ENCODE measurements at regions not wholly inside any gene's neighbourhood (a gene's known extent, or its start where the extent isn't known, plus 50 kb on each side); places are given as distances from the start of the nearest gene placed in this dataset.

DNA sequence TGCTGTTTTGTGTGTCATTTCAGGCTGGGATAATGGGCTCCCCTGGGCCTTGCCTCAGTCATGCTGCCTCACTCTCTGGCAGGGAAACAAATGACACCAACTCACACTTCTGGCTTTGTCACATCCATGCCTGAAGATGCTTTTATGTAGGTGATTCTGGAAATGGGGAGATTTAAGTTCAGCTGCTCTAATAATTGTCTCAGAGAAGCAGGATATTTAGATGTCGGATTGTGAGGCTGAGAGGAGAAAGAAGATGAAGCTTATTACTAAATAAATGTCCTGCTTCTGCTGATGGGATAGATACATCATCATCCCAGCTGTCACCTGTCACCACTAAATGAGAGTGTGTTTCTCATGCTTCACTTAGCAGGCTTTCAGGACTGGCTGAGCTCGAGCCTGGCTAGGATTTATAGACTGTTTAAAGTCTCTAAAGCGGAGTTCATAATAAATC lies 480.2 kb upstream of the SPTLC3 start:
- no peak overlapping the region for H2BK12ac ChIP-seq (ENCODE audit: low read depth, low read length)
- H3K79me2 ChIP-seq (ENCODE audit: control insufficient read depth in 1 of 2, insufficient read depth in 2 of 2, low read length in 2 of 2) = no peaks in the 10 kb centered on the region
- H2BK5ac ChIP-seq (ENCODE audit: low read depth, low read length) = no peak overlapping the region
- no peak overlapping the region for H2BK20ac ChIP-seq (ENCODE audit: low read length)
- FAIRE-seq (no peak), DNase-seq (ENCODE audit: low read depth in 1 of 2, low spot score in 2 of 2) (no peak)
- H3K23me2 ChIP-seq (ENCODE audit: low read depth, low read length) = no peaks in the 10 kb centered on the region
- no peaks in the 10 kb centered on the region for H3K9me3 ChIP-seq (ENCODE audit: insufficient read depth in 2 of 2, low read depth in 1 of 2, low read length in 1 of 2)
- H3K4me1 ChIP-seq (replicated peaks in 1 of 4; ENCODE audit: control insufficient read depth in 3 of 4, insufficient read depth in 4 of 4, low read length in 3 of 4) = no peaks in the 10 kb centered on the region
- H3K14ac ChIP-seq (ENCODE audit: insufficient read length) = no peak overlapping the region
- H3K4me2 ChIP-seq (ENCODE audit: insufficient read depth in 1 of 2, low read depth in 2 of 2, low read length in 2 of 2) = no peak overlapping the region
- CTCF ChIA-PET (ENCODE audit: partially characterized antibody) = no interaction called here
- no peak overlapping the region for H3K4me3 ChIP-seq (ENCODE audit: extremely low read depth in 1 of 4, insufficient read depth in 2 of 4, low read depth in 3 of 4, low read length in 4 of 4)
- no peaks in the 10 kb centered on the region for H3K36me3 ChIP-seq (ENCODE audit: control insufficient read depth in 2 of 4, insufficient read depth in 4 of 4, low read length in 3 of 4)
- no peak overlapping the region for H3K18ac ChIP-seq (ENCODE audit: extremely low read depth, low read length)
- POLR2A ChIA-PET (ENCODE audit: partially characterized antibody) = no interaction called here
- no peak overlapping the region for H2BK15ac ChIP-seq (ENCODE audit: low read length)
- no peak overlapping the region for H2AFZ ChIP-seq (ENCODE audit: low read length)
- H3K27ac ChIP-seq (ENCODE audit: low read depth, low read length) = no peak overlapping the region
- no peaks in the 10 kb centered on the region for H3K27me3 ChIP-seq (replicated peaks in 1 of 4; ENCODE audit: control insufficient read depth in 3 of 4, extremely low read depth in 1 of 4, insufficient read depth in 3 of 4, low read length in 3 of 4)
- H4K91ac ChIP-seq (replicated peaks; ENCODE audit: insufficient read length, low read length) = no peak overlapping the region
- H4K8ac ChIP-seq (ENCODE audit: extremely low read depth, insufficient read depth, low read length) = no peak overlapping the region
- no peak overlapping the region for H2BK120ac ChIP-seq (replicated peaks; ENCODE audit: low read depth, low read length)
- H4K5ac ChIP-seq (ENCODE audit: insufficient read length, low read depth, low read length) = no peak overlapping the region
- H4K20me1 ChIP-seq (replicated peaks in 1 of 2; ENCODE audit: control insufficient read depth in 1 of 2, insufficient read depth in 2 of 2, low read length in 2 of 2) = no peaks in the 10 kb centered on the region
- H3K4ac ChIP-seq (replicated peaks; ENCODE audit: insufficient read length, low read depth, low read length) = no peak overlapping the region
- H3K23ac ChIP-seq (ENCODE audit: insufficient read length) = no peak overlapping the region
- WGBS, 2 experiments (ENCODE audit: extremely low coverage in 1 of 2, insufficient coverage in 1 of 2, insufficient read length in 1 of 2, insufficient replicate concordance in 2 of 2, low coverage in 1 of 2, low lambda C conversion rate in 2 of 2, missing lambda C conversion rate in 1 of 2) = 87% methylated on average over 3 of the region's 3 CpGs; no CpG with 5 or more reads in 1 of the 2 experiments
- H3K56ac ChIP-seq (replicated peaks; ENCODE audit: insufficient read length, low read depth, low read length) = no peak overlapping the region
- H3K79me1 ChIP-seq (ENCODE audit: low read depth, low read length) = no peaks in the 10 kb centered on the region
- H3K9ac ChIP-seq (replicated peaks in 1 of 4; ENCODE audit: extremely low read depth in 1 of 4, low read depth in 3 of 4, low read length in 3 of 4) = no peak overlapping the region
- no peak overlapping the region for H2AK5ac ChIP-seq (ENCODE audit: low read depth, low read length)
- TF ChIP-seq FOSL1 (IDR thresholded peaks at IDR 0.05; ENCODE audit: insufficient read depth, low read depth, low read length) = no peak

Data from H1 (cell line).